B cell (primary cell): ENCODE measurements at regions not wholly inside any gene's neighbourhood (a gene's known extent, or its start where the extent isn't known, plus 50 kb on each side); places are given as distances from the start of the nearest gene placed in this dataset.

ENCODE experiments used
- EZH2 ChIP-seq: IDR thresholded peaks from 2 replicates; pipeline ENCODE4 v1.6.1; 2012; ENCODE audit warnings: borderline replicate concordance, low read depth, mild to moderate bottlenecking, moderate library complexity, low read length; ENCODE audit not compliant: insufficient read depth, poor library complexity, severe bottlenecking
- TF ChIP-seq, protein P1 (sequence below): fragments of 200-600 bp; IDR thresholded peaks from one replicate; pipeline ENCODE4 v1.8.0; 2022; ENCODE audit warnings: antibody characterized with exemption, mild to moderate bottlenecking

DNA sequence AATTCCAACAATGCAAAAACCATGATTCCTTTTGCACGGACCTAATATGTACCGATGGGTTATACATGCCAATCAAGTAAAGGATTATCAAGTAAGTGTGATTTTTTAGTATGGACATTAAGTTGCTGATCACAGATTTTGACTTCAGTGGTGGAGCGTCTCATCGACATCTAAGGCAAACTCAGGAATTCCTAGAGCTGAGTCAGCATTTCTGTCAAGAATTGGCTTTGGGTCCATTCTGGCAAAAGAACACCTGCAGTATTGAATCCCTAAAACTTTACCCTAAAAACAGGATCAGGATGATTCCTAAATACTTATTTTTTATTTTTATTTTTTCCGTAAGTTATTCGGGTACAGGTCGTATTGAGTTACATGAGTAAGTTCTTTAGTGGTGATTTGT is 83.6 kb downstream of the HPGD start:
- TF ChIP-seq, protein P1, sequence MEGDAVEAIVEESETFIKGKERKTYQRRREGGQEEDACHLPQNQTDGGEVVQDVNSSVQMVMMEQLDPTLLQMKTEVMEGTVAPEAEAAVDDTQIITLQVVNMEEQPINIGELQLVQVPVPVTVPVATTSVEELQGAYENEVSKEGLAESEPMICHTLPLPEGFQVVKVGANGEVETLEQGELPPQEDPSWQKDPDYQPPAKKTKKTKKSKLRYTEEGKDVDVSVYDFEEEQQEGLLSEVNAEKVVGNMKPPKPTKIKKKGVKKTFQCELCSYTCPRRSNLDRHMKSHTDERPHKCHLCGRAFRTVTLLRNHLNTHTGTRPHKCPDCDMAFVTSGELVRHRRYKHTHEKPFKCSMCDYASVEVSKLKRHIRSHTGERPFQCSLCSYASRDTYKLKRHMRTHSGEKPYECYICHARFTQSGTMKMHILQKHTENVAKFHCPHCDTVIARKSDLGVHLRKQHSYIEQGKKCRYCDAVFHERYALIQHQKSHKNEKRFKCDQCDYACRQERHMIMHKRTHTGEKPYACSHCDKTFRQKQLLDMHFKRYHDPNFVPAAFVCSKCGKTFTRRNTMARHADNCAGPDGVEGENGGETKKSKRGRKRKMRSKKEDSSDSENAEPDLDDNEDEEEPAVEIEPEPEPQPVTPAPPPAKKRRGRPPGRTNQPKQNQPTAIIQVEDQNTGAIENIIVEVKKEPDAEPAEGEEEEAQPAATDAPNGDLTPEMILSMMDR: no peak
- no peak for TF ChIP-seq EZH2
